ENCODE measurements at regions not wholly inside any gene's neighbourhood (a gene's known extent, or its start where the extent isn't known, plus 50 kb on each side); places are given as distances from the start of the nearest gene placed in this dataset.

- TF ChIP-seq POLR2A (IDR thresholded peaks at IDR 0.05; ENCODE audit: low read length) (no peak), GATA1 (IDR thresholded peaks at IDR 0.05; ENCODE audit: low read depth, low read length) (no peak)
- no peak for DNase-seq
These were observed 340.2 kb downstream of the PTPRU start for GRCh38 chr1:29576510-29576909.

DNA sequence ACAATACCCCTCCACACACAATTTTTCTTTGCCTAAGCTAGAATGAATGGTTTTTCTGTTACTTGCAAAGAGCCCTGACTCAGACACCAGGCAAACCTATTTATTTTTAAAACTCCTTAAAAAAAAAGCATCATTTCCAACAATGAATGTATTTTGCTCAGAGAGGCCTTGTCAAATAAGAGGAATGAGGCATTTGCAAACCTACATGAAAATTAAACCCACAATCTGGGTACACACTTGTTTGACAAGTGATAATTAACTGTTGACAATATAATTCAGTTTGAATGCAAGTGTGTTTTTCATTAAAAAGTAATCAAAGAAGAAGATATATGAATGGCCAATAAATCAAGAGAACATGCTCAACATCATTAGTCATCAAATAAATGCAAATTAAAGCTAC, 339.5 kb downstream of the PTPRU start:
- no peak for DNase-seq
- TF ChIP-seq GATA1 (IDR thresholded peaks at IDR 0.05; ENCODE audit: low read depth, low read length) (no peak), POLR2A (IDR thresholded peaks at IDR 0.05; ENCODE audit: low read length) (no peak)

- TF ChIP-seq GATA1 (IDR thresholded peaks at IDR 0.05; ENCODE audit: low read depth, low read length), result no peak
- TF ChIP-seq POLR2A (IDR thresholded peaks at IDR 0.05; ENCODE audit: low read length), result no peak
- no peak for DNase-seq
These were observed 339.0 kb downstream of the PTPRU start for GRCh38 chr1:29575277-29575676.

DNA sequence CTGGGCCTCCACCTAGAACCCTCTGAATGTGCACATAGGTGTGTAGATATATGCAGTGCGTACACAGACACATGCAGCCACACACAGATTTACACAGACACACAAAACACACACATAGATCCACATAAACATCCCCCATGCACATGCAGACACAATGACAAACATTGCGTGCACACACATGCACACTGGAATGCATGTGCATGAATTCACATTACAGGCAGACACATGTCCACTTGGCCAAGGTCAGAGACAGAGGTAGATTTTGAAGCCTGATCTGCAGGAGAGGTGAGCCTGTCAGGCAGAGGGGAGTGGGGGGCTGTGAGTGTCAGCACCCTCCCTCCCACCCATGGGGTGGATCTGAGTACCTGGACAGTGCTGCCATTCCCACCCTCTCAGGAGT, 338.5 kb downstream of the PTPRU start:
- no peak for DNase-seq
- TF ChIP-seq POLR2A (IDR thresholded peaks at IDR 0.05; ENCODE audit: low read length) (no peak), GATA1 (IDR thresholded peaks at IDR 0.05; ENCODE audit: low read depth, low read length) (no peak)

GRCh38 chr1:29569971-29570634, 333.8 kb downstream of the PTPRU start:
- TF ChIP-seq POLR2A (IDR thresholded peaks at IDR 0.05; ENCODE audit: low read length) (no peak), GATA1 (IDR thresholded peaks at IDR 0.05; ENCODE audit: low read depth, low read length) (no peak)
- no peak for DNase-seq

DNA sequence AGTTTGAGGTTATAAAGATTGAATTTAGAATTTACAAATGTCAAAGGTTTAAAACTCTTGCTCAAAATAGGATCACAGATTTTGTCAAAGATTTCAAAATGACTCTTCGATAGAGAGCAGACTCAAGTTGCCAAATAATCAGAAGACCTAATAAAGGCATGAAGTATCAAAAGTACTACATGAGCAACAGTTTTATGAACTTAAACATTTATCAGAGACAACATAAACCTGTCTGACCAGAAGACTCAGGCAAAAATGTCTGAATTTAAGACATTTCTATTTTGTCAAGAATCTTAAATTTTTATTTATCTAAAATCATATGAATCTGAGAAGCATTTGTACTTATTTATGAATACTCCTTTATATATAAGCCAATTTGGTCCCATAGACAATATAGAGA, 330.9 kb downstream of the PTPRU start:
- TF ChIP-seq GATA1 (IDR thresholded peaks at IDR 0.05; ENCODE audit: low read depth, low read length) (no peak), POLR2A (IDR thresholded peaks at IDR 0.05; ENCODE audit: low read length) (no peak)
- no peak for DNase-seq

DNA sequence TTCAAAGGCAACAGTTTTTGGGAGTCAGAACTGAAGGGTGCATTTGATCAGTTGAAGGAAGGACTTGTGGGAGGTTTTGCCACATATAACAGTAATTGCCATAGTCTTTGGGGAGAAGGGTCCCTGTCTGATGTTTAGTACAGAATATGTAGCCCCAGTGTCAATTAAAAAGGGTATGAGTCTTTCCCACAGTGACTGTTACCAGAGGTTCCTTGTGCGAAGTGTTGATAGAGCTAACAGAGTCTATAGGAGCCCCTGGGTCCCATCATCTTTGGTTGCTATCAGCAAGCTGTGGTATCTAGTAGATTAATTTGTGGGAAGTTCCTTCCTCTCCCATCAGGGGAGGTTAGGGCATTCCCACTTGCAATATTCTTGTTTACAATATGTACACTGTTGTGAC, 329.2 kb downstream of the PTPRU start:
- TF ChIP-seq POLR2A (IDR thresholded peaks at IDR 0.05; ENCODE audit: low read length) (no peak), GATA1 (IDR thresholded peaks at IDR 0.05; ENCODE audit: low read depth, low read length) (no peak)
- DNase-seq, result no peak

DNA sequence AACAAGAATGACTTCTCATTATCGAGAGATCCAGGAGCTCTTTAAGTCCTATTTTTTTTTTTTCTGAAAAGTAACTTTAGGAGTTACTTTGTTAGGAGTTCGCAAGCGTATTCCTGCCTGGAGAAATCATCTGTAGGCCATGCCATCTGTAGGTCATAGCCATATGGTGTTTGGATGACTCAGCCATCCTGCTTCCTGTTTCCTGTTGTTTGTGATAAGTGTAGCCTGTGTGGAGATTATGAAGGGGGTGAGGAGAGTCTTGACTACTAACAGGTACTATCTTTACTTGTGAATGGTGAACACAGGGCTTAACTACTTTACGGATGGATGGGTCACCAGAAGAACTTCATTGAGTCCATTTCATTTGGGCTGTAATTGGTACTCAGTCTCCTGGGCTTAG, 327.2 kb downstream of the PTPRU start:
- TF ChIP-seq GATA1 (IDR thresholded peaks at IDR 0.05; ENCODE audit: low read depth, low read length) (no peak), POLR2A (IDR thresholded peaks at IDR 0.05; ENCODE audit: low read length) (no peak)
- peak in 1 of 2 experiments; percentile 8 for DNase-seq

DNA sequence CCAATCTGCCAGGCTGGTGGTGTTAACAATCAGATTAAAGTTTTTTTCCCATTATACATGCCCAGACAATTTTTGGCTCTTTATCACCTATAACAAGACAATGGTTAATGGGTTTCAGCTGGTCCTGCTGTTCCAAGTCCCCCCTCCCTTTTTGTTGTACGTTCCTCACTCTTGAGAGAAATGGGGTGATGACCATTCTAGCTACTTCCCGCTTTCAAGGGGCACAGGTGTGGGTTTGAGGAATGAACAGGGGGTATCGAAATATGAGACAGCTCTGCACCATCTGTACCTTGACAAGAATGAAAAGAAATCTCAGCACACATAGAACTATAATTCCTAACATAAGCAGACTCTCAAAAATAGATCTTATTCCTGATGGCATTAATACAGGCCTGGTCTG, 326.8 kb downstream of the PTPRU start:
- DNase-seq, result no peak
- TF ChIP-seq POLR2A (IDR thresholded peaks at IDR 0.05; ENCODE audit: low read length) (no peak), GATA1 (IDR thresholded peaks at IDR 0.05; ENCODE audit: low read depth, low read length) (no peak)

DNA sequence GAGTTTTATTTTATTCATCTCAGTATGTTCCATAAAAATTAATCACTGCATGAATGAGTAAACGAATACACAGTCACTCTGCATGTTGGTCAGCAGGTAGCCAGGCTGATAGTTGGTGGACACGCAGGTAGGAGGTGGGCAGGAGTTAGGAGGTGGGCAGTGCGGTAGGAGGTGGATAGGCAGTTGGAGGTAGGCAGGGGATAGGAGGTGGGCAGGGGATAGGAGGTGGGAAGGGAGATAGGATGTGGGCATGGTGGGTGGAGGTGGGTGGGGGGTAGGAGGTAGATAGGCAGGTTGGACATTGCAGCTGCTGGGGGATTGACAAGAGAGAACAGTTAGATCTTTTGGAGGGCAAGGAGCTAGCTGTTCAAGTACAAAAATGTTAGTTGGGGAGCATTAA, 322.7 kb downstream of the PTPRU start:
- TF ChIP-seq GATA1 (IDR thresholded peaks at IDR 0.05; ENCODE audit: low read depth, low read length), result no peak
- no peak for TF ChIP-seq POLR2A (IDR thresholded peaks at IDR 0.05; ENCODE audit: low read length)
- no peak for DNase-seq

- DNase-seq, result no peak
- TF ChIP-seq POLR2A (IDR thresholded peaks at IDR 0.05; ENCODE audit: low read length), result no peak
- no peak for TF ChIP-seq GATA1 (IDR thresholded peaks at IDR 0.05; ENCODE audit: low read depth, low read length)
These were observed 321.6 kb downstream of the PTPRU start for GRCh38 chr1:29557701-29558600.

GRCh38 chr1:29557066-29557465, 320.7 kb downstream of the PTPRU start:
- TF ChIP-seq GATA1 (IDR thresholded peaks at IDR 0.05; ENCODE audit: low read depth, low read length) (no peak), POLR2A (IDR thresholded peaks at IDR 0.05; ENCODE audit: low read length) (no peak)
- DNase-seq, result no peak

- DNase-seq, result no peak
- TF ChIP-seq GATA1 (IDR thresholded peaks at IDR 0.05; ENCODE audit: low read depth, low read length) (no peak), POLR2A (IDR thresholded peaks at IDR 0.05; ENCODE audit: low read length) (no peak)
These were observed 320.3 kb downstream of the PTPRU start for GRCh38 chr1:29556657-29557056.

GRCh38 chr1:29555043-29555620, 318.8 kb downstream of the PTPRU start:
- TF ChIP-seq POLR2A (IDR thresholded peaks at IDR 0.05; ENCODE audit: low read length) (no peak), GATA1 (IDR thresholded peaks at IDR 0.05; ENCODE audit: low read depth, low read length) (no peak)
- DNase-seq, result no peak

Data from erythroblast (primary cell).